Activated CD4-positive, alpha-beta T cell treated with anti-CD3 and anti-CD28 coated beads, Interleukin-2, amount 50 U/mL, for 24 hours (primary cell): ENCODE measurements at regions not wholly inside any gene's neighbourhood (a gene's known extent, or its start where the extent isn't known, plus 50 kb on each side); places are given as distances from the start of the nearest gene placed in this dataset.
"Not testable (repeated sequence)": the region's sequence is repeated elsewhere in the genome, so short reads cannot be mapped to it uniquely, and the experiment has no call there.

Source experiments
- DNase-seq, 2 donors: peaks; one replicate each; pipeline ENCODE4 v3.0.0-alpha.2; 2020; ENCODE audit warnings: low read depth in 1 of 2, low spot score in 1 of 2

DNA sequence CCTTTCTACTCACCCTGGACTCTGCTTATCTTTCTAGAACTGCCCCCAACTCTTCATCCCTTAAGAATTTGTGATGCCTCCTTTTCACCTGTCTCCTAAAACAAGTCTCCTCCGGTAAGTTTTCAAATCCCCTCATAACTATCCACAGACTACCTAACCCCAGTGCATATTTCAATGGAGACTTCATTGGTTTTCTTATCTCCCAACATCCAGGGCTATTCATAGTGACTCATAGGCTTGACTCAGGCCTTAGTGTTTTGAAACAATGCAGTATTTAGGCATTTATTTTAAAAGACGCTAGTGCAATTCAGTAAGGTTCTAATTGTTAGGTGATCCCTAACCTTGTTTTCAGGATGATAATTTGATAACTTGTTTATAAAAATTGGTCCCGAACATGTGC is 399.2 kb downstream of the CPS1 start:
- DNase-seq = no peak

DNA sequence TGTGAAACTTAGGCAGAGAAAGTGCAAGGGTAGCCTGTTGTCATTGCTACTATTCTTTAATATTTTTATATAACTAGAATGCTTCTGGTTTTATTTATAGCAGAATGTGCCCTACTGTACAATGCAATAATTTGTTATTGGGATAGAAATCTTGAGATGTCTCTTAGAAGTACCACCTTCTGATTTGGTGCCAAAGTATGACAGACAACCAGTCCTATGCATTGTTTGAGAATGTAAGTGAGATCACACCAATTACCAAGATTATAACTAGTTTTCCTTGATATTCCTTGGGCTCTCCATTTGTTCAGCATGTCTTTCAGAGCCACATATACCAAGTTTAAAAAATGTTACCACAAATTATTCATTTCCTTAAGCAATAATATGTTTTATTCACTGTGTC is 399.7 kb downstream of the CPS1 start:
- no peak for DNase-seq

DNA sequence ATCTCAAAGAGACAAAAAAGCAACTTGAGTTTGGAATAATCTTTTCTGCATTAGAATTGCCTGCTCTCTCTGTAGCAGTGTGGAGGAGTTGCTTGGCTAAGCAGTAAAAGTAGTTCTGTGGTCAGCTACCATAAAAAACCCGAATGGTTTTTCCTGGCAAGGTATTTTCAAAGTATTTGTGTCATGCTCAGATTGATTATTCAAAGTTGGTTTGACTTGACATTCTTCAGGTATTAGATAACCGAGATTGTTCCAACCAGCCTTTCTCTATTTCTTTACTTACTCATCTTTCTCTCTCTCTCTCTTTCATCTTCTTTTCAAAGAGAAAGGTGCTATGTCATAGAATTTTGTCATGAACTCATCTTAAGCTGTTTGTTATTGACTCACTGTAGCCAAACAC is 404.9 kb downstream of the CPS1 start:
- no peak for DNase-seq

DNA sequence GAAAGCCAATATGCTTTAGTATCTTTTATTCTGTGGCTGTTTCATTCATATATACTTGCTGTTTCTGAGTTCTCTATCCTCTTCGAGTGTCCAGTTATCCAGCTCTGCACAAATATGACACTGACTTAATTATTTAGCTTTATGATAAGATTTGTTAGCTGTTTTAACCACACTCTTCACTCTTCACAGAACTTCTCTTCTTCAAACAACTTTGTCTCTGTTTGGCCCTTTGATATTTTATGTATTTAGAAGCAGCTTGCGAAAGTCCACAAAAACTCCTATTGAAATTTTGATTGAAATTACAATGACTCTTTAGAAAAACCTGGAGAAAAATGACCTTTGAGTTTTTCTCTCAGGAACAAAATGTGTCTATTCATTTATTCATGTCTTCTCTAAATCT is 407.0 kb downstream of the CPS1 start:
- DNase-seq = no peak

DNA sequence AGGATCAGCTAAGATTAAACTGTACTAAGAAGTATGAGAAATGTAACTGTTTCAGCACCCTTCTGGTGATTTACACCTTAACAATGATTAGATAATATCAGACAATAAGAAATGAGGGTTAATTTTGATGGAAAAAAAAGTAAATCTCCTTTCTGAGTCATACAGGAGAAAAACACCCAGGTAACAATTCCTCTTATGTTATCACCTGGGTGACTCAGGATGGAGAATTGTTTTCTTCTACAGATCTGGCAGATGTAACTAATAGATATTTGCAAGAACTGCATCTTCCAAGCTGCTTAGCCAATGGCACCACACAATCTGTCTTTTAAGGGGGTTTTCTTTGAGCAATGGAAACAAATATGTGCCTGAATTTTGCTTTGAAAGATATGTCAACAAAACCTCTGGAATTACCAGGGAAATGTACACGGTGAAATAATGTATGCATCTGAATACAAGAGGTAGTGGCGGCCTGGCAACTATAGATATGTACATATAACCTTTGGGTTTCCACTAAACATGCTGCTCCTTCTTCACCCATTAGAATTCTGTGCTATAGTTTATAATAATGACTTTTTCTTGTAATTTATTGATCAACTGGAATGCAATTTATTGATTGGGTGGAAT is 407.9 kb downstream of the CPS1 start:
- DNase-seq = no peak

DNA sequence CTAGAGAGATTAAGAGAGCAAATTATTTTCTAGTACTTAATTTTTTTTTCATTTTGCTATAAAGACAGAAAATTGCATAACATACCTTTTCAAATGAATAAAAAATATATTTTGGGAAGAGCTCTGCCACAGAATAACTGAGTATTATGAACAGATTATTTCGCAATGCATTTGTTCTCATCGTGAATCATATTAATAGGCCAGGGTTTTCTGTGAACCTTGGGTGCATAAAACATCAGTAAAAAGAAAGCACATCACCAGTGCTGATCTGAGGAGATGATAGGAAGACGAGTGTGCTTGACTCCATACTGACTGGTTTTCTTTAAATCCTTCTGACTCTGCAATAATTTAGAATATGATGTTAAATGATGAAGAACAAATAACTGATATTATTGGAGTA is 409.1 kb downstream of the CPS1 start:
- DNase-seq = no peak

DNA sequence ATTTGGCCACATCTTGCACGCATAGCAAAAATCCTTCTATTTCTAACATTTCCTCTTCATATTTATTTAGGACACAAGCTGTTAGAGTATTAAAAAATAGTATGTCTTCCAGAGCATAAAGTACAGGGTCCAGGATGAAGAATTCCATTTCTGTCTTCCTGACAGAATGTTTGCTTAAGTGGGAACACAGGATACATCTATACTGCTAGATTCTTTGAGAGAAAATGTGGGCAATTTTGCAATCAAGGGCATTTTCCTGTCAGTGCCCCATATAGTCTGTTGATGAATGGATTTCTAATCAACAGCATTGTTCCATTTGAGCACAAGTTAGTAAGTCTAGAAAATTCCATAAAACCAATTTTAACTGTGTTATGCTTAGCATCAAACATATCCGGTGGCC is 409.9 kb downstream of the CPS1 start:
- no peak for DNase-seq

DNA sequence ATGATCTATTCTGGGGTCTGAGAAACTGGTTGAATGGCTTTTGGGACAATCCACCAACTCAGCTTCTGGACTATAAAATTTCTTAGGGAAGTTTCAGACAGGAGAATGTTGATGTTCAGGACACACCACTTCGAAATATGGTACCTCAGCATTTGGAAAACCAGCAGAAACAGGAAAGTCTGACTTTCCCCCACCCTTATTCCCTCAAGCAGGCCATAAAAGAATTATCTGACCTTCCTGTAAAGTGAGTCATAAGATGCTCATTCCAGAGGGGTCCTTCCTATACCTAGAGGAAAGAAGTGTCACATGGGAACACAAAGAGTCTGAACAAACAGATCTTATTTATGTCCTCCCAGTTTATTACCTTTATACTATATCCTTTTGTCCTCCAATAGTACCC is 415.0 kb downstream of the CPS1 start:
- DNase-seq = no peak

DNA sequence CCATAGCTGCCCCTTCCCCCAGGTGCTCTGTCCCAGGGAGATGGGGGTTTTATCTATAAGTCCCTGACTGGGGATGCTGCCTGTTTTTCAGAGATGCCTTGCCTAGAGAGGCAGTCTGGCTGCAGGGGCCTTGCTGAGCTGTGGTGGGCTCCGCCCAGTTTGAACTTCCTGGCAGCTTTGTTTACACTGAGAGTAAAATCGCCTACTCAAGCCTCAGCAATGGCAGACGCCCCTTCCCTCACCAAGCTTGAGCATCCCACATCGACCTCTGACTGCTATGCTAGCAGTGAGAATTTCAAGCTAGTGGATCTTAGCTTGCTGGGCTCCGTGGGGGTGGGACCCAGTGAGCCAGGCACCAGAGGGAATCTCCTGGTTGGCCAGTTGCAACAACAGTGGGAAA is 430.4 kb downstream of the CPS1 start:
- DNase-seq = not testable (repeated sequence)

DNA sequence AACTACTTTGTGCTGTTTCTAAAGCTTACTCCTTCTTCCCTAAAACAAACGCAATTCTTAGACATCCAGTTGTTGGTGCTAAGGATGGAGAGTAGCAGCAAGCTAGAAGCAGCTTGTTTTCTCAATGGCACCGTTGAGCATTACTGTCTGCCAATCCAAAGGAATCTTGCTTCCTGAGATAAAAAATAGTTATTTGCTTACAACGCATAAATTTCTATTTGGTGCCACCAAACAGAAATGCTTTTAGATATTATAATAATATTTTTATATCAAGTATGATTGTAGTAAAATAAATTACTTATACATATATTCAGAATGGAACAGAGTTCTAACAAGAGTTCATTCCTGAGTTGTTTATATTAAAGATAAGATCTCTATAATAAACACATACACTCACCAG is 434.7 kb downstream of the CPS1 start:
- no peak for DNase-seq

DNA sequence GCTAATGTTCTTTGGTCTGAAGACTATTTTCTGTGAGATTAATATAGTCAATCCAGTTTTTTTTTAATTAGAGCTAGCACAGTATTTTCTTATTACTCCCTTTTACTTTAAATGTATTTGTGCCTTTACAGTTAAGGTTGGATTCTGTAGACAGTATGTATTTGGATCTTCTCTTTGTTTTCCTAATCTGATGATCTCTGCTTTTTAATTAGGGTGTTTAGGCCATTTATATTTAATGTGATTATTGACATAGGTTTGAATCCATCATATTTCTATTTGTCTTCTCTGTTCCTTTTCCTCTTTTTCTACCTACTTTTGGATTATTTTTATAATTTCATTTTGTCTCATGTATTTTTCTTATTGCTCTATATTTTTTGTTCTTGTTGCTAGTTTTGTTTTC is 437.7 kb downstream of the CPS1 start:
- no peak for DNase-seq

DNA sequence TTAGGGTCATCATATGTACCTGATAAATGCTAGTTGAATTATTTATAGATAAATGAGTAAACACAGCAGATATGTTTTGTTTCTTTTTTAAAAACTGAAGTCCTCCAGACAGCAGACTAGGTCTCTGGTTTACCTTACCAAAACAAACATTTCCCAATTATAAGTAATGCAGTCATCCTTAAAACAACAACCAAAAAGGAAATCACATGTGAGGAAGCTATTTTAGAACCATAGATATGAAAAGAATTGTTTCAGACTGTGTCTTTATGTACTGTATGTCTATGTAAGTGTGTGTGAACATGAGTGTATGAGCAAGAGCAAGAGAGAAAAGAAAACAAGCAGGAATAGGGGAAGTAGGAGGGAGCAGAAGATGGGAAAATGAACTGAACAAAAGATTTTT is 441.0 kb downstream of the CPS1 start:
- no peak for DNase-seq

DNA sequence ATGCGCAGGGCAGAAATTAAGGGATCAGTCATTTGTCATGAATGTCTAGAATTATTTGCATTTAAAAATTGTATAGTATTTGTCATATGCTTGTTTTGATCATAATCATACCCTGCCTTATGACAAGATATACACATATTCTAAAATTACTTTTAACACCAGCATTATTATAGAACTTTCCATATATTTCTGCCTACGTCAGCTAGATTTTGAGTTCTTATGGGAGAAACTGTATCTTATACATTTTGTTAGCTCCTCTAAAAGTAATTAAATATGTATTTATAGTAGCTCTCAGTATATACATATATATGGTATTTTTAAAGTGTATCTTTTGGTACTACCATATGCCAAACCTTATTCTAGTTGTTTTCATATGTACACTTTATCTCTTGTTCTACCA is 441.9 kb downstream of the CPS1 start:
- no peak for DNase-seq

DNA sequence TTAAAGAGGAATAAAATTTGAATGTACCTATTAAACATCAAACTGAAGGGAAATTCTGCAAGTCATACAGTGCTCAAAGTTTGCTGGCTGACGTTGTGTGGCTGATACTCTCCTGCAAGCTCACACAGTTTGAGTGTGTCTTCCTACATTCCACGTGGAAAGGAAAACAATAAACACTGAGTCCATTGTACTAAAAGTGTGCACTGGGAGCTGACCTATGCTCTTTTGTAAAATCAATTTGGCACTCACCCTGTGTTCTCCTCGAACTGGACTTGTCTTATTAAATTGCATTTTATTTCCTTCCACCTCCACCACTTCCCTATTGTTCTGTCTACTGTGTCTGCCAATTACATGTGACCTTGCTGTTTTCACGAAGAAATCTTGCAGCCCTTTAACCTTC is 458.0 kb downstream of the CPS1 start:
- DNase-seq = no peak

DNA sequence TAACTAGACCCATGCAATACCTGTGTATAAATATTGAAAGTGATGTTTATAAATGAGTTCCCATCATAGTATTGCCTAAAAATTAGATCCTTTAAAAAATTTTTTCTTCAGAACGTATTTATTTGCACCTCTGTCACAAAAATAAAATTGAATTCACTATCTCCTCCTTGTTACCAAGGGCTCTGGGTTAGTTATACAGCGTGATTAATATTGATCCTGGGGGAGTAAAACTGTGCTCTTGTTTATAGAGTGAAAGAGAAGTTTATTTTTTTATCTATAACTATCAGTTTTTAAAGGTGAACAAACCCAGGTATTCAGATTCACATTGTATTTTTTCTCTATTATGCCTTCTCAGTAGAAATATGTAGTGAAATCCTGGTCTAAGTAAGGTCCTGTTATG is 458.5 kb downstream of the CPS1 start:
- no peak for DNase-seq

DNA sequence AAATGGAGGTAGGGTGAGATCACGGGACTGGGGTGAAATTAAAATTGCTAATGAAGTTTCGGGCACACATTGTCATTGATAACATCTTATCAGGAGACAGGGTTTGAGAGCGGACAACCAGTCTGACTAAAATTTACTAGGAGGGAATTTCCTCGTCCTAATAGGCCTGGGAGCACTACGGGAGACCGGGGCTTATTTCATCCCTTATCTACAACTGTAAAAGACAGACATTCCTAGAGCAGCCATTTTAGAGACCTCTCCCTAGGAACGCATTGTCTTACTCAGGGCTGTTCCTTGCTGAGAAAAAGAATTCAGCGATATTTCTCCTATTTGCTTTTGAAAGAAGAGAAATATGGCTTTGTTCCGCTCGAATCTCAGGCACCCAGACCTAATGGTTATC is 468.7 kb downstream of the CPS1 start:
- not testable (repeated sequence) for DNase-seq

DNA sequence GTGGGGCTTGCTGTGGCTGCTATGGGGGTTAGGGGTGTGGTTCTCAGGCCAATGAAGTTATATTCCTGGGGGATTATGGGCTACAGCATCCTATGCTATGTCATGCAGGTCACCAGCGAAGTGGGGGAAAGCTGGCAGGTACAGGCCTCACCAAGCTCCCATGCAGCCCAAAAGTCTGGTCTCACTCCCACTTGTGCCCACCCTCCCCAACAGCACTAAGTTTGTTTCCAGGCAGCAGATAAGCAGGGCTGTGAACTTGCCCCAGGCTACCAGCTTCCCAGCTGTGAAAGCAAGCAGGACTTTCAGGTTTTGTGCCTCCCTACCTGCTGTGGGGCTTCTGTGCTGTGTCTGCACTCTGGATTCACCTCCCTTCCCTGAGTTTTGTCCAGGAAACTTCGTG is 469.7 kb downstream of the CPS1 start:
- no peak for DNase-seq

DNA sequence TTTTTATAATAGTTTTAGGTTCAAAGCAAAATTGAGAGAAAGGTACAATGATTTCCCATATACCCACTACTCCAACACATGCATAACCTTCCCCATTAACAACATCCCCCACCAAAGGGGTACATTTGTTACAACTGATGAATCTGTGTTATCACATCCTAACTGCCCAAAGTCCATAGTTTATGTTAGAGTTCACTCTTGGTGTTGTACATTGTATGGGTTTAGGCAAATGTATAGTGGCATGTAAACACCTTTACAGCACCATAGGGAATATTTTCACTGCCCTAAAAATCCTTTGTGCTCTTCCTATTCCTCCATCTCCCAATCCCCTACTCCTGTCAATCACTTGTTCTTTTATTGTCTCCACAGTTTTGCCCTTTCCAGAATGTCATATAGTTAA is 471.6 kb downstream of the CPS1 start:
- no peak for DNase-seq

DNA sequence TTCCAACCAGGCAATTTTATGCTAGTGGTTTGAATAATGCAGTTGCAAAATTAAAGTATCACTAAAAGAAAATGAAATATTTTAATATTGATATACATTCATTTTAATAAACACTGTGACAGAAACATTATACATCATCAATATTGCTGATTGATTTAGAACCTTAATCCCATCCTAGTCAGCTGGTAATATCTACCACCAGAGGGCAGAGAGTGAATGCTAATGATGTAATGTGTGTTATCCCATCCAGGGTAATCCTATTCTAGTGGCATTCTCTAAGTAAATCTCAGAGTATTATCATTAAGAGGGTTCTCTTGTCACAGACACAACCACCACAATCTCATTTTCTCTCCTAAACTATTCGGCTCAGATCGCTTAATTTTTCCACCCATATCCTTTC is 477.4 kb downstream of the CPS1 start:
- no peak for DNase-seq

DNA sequence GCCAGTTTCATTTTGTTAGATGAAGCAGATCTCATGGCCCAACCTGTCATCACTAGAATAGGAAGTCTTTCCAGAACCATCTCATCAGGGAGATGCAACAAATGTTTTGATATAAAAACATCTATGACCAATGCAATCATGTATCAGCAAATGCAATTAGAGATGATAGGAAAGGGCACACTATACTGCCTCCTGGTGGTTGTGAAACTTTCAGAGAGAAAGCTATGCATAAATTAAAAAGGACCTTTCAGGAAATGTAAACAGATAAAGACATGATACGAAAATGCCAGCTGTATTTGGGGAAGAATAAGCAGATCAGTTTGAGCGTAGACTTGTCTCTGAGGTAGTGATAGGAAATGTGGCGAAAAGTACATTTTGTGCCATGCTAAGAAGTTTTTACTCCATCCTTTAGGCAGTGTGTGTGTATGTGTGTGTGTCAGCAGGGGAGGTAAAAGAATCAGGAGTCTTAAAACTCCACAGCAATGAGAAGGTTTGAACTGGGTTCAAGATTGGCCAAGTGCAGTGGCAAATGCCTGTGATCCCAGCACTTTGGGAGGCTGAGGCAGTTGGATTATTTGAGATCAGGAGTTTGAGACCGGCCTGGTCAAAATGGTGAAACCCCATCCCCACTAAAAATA is 479.3 kb downstream of the CPS1 start:
- no peak for DNase-seq

DNA sequence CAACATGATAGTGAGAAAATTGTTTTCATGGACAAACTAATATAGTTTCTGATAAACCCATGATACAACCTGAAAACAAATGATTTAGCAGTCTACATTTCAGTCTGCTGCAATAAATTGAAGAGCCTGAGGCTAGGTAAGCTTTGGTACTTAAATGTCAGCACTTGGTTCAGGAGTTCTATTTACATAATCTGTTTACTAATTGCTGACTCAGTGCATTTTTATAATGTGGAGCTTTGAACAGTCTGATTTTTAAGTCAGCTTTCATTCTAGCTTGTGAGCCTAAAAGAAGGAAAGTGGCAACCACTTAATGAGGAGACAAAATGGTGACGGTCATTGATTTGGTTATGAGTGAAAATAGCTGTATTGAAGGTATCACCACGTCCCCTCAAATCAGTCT is 488.6 kb downstream of the CPS1 start:
- DNase-seq = no peak

DNA sequence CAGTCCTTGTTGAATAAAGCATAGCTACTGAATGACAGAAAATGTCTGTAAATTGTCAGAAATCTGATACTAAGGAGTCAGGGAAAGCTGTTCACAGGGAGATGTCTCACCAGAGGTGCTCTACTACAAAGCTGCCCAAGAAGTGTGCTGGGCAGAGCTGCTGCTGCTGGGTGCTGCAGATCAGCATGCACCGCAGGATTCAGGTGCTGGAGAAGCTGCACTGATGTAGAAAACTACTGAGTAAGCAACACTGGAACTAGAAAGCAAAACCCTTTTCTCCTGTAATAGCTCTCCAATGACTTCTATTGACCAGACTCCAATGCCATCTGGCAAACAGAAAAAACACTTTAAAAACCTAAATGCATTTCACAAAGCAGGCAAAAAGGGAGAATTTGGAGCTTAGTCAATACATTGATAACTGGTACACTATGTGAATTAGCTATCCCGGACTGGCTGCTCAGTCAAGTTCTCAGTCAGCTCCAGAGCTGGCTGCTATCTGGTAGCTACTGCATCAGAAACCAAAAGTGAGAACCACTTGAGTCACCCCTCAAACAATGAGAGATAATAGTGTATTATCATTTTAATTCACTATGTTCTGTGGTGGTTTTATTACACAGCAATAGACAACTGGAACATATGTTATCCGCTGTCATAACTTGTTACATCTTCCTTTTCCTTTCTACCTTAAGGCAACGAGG is 493.1 kb downstream of the CPS1 start:
- DNase-seq = no peak

DNA sequence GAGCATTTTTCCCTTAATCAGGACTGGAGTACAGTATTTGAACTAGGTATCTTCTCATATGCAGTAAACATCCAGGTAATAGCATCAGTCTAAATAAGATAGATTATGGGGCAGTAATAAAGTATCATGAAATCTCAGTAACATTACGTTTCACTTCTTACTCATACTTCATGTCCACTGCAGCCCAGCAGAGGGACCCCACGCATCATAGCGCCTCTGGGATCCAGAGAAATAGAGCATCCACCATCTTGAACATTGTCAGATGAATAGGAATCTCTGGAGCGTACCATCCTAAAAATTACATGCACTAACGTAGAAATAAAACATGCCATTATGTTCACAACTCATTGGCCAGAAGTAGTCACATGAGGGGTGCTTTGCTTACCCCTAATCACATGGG is 499.0 kb downstream of the CPS1 start:
- DNase-seq = no peak
